GM21576 (cell line): ENCODE measurements at regions not wholly inside any gene's neighbourhood (a gene's known extent, or its start where the extent isn't known, plus 50 kb on each side); places are given as distances from the start of the nearest gene placed in this dataset.
"Not testable (repeated sequence)": the region's sequence is repeated elsewhere in the genome, so short reads cannot be mapped to it uniquely, and the experiment has no call there.

Experiments used
- ATAC-seq: cut with Tn5 transposase; IDR thresholded peaks from one replicate; pipeline ENCODE4 v1.9.1; 2021; ENCODE audit warnings: mild to moderate bottlenecking, moderate library complexity; ENCODE audit not compliant: unreplicated experiment

DNA sequence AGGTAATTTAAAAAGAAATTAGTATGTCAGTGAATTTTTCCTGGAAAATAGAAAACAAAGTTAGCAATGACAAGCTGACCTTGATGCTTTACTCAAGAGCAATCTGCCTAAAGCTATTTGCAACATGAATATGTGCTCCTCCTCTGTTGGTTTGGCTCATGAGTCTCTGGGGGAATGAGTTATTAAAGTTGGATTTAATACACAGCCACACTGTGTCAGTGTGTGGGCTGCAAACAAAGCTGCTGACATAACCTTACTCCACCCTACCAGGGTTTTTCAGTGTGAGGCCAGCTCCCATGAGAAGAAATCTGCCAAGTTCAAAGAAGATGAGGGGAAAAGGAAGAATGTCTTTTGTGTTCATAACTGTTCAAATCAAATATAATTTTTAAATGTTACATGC lies 280.5 kb downstream of the TLL1 start:
- no peak for ATAC-seq

DNA sequence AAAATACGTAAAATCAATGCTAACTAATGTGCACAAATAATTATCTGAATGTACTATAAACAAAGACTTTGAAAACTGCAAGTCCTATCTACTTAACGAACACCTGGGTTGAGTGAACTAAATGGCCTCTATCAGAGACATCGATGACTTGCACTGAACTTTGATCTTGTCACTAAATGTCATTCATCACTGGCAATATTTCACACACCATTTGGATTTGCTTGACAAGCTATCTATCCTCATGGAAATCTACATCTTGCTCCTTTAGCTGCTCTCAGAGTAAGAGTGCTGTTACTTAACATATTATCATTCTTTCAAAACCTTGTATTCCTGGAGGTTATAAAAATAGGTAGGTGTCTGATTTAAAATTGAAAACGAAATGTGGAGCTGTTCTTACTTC lies 289.3 kb downstream of the TLL1 start:
- no peak for ATAC-seq

DNA sequence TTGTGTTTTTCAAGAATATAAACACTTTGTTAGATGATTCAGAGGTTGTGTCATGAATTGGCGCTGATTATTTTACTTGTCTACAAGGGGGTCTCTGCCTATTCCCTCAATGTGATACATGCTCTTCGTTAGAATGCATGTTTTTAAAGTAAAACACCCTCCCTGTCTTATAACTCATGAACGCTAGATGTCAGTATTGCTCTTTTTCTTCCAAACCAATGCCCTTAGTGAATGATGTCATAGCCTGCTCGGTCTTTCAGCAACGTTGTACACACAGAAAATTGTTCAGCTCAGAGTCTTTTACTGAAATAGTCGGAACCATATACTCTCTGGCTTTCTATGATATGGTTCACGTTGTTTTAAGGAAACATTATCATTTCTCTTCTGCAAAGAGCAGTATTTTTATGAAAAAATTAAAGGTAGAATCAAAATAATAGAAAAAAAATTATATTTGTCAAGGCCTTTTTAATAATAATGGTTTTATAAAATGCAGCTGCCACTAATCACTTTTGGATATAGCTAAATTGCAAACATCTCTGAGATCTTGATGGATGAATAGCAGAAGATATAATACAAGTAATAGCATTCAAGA lies 292.9 kb downstream of the TLL1 start:
- ATAC-seq, result peak; percentile 99

DNA sequence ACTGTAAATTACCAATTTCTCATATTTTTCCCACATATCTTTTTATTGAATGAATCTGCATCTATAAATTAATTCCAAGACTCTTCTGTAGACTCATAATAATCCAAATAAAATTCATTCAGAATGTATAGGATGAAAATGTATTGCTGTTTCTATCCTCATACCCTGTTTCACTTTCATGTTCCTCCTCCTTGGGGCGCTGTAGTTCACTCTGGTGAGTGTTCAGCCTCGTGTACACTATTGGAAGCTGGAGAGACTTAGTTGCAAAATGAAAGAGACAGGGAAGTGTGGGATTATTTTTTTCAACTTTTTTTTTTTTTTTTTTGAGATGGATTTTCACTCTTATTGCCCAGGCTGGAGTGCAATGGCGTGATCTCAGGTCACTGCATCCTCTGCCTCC lies 296.1 kb downstream of the TLL1 start:
- ATAC-seq, result no peak

DNA sequence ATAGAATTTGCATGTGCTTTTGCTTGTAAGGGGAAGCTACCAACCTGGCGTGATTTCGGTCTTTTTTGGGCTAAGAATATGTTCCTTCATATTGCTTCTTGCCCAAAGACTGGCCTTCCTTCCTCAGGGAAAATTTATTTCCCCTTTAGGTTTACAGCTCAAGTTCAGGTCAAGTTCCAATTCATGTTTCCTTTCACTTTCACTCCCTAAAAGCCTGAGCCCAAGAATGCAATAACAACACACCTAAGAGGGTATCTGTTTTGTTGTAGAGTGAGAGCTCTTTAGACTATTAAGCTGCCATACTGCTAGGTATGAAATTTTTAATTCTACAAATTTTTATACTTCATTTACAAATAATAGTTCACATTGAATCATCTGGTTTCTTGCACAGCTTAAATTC lies 299.6 kb downstream of the TLL1 start:
- no peak for ATAC-seq

DNA sequence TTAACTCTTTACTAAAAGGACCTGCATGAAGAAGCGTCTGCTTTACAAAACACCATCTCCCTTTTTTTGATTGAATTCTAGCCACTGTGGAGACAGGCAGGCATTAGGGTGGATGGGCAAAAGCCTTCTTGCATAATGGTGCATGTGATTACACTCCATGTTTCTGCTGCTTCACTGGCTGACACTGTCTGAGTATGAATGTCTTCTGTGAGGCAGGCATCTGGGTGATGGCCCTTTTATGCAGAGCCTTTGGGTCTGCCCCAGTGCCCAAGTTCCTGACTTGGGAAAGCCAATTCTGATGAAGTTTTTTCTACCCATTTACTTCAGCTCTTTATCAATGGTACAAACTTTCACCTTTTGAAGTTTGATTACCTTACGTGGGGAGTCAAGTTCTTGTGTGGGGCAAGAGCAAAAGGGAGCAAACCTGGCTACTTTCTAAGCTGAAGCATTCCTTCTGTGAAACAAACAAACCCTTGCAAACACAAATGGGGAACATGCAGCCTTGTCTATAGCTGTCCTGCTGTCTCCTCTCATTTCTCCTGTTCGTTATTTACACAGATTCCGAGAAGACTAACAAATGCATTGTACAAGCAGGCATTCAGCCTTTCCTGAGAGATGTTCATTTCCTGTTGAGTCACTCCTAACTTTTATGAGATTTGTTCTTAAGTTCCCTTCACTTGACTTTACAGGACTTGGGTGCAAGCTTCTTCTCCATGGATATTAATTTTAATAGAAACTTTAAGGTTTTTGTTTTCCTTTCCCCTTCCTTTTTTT lies 301.9 kb downstream of the TLL1 start:
- ATAC-seq, result no peak

DNA sequence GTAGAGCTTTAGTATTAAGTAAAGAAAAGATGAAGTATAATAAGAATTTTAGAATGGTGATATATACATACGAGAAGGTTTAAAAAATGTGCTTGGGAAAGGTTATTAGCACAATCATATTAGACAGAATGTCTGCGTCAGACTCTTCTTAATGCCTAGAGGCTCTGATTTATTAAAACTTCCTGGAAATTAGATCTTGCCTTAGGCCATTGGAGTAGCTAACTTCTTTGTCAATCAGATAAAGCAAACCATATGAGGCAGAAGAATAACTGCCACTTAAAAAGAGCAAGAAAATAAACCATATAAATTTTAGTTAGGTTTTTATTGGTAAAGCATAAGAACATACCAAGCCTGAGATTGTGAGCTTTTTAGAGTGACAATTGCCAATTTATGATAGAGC lies 309.1 kb downstream of the TLL1 start:
- no peak for ATAC-seq

DNA sequence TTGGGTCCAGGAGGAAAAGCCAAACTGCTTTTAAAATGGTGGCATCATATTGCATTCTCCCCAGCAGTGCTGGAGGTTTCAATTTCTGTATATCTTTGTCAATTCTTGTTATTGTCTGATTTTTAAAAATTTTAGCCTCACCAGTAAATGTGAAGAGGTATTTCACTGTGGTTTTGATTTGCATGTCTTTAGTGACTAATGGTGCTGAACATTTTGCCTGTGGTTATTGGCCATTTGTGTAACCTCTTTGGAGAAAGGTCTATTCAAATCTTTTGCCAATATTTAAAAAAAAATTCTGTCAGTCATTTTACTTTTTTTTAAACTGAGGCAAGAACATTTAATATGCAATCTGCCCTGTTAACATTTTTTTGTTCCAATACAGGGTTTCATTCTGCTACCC lies 322.1 kb downstream of the TLL1 start:
- no peak for ATAC-seq

DNA sequence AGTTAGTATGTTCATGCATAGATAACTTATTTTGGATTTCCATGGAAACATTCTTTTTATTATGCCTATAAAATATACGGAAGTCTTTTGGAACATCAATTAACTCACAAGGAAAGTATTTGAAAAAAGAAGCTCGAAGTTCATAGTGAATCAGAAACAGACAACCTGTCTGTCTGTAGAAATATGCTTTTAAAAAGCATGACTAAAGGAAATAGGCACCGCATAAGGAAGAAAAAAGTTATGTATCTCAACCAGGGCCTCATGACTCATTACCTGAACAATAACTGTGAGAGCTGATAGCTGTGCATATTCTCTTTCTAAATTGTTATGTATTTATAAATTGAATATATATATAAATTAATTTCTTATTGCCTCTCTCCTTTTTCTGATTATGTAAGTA lies 324.1 kb downstream of the TLL1 start:
- no peak for ATAC-seq

DNA sequence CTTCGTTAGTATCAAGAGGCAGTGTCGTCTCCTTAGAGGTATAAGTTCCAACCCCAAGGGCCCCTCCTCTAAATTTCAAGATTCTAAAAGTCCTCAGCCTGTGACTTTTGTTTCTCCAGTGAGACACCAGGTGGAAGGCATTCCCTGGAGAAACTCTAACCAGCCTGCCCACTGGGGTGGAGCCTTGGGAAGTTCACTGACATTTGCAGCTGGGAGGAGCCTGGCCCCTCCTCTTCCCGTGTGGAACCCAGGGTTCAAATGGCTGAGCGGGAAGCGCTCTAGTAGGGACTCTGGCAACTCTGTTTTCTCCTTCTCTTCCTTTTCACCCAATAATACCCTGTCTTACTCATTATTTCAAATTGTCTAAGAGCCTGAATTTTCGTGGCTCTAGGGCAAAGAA lies 325.0 kb downstream of the TLL1 start:
- no peak for ATAC-seq

DNA sequence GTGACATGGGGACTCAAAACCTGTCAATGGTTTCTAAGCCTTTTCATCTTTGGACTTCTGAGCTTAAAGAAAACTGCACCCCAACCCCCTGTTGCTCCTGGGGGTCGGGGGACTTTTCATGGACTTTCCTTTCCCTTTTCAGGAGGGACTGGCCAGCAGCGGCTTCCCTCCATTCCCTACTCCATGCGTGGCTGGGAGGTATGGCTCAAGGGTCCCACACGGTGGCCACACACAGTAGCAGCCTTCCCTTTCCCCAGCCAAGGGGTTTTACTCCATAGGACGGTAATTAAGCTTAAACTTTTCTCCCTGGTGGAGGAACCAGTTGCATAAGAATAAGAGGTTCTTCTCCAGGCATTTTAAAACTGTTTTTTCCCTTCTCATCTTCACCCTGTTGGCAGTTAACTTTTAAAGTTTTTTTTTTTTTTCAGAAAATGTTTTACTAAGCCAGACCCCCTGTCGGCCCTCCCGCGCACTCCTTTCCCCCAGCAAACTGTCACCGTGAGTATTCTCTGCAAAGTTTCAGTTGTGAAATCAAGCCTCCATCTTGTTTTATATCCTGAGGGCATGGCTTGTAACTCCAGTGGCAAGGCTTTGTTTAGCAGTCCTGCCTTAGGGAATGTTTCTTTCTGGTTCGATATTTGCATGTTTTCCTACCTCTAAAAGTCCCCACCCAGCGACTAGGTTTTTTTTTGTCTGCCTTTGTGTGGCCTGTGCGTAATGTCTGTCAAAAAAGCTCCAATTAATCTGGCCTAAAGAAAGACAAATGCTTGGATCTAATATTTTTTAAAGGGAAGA lies 325.7 kb downstream of the TLL1 start:
- ATAC-seq, result no peak

DNA sequence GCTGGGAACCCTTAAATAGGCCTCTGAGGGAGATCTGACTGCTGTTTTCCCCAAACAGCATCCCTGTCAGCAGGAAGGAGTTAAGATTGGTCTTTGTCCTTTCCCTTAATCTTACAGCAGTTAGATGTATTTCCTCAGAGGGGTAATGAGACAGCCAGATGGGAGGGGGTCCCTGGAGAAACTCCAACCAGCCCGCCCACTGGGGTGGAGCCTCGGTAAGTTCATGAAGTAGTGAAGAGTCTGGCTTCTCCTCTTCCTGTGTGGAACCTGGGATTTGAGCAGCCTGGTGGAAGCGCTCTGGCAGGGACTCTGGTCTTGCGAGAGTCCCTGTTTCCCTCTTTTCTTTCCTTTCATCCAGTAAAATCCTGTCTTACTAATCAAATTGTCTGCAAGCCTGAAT lies 330.0 kb downstream of the TLL1 start:
- ATAC-seq, result no peak

DNA sequence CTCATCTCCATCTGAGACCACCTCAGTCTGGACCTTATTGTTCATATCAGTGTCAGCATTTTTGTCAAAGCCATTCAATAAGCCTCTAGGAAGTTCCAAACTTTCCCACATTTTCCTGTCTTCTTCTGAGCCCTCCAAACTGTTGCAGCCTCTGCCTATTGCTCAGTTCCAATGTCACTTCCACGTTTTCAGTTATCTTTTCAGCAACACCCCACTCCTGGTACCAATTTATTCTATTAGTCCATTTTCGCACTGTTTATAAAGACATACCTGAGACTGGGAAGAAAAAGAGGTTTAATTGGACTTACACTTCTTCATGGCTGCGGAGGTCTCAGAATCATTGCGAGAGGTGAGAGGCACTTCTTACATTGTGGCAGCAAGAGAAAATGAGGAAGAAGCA lies 339.3 kb downstream of the TLL1 start:
- not testable (repeated sequence) for ATAC-seq

DNA sequence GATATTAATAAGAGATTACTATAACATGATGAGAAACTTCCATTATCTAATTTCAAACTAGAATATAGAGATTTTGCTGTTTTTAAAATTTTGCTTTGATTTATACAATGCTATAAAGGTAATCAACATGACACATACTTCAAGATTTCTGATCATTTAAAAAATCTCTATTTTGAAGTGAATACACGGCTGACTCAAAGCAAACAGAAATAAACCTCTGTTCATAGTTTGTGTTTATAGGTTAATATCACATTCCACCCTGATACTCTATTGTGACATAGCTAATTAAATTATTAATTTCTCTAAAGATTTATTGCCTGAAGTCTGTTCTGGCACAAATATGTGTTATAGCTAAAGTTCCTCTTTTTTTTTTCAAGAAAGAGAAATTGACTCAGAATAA lies 349.2 kb downstream of the TLL1 start:
- ATAC-seq, result no peak

DNA sequence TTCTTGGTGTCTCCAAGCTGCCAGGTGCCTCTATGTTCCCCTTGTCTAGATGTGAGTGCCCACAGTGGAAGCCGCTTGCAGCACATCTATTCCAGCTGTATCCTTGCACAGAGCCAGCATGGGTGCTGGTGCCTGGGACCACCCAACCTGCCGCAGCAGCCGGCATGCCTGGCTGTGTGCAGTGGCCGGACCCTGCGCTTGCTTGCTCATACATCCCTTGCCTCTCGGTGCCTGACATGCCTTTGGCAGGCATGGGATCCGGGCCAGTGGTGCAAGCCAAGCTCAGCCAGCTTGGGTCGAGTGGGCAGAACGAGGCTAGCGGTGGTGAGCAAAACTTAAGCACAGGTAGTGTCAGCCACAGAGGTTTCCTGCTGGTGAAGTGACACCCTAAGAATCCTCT lies 355.1 kb downstream of the TLL1 start:
- no peak for ATAC-seq

DNA sequence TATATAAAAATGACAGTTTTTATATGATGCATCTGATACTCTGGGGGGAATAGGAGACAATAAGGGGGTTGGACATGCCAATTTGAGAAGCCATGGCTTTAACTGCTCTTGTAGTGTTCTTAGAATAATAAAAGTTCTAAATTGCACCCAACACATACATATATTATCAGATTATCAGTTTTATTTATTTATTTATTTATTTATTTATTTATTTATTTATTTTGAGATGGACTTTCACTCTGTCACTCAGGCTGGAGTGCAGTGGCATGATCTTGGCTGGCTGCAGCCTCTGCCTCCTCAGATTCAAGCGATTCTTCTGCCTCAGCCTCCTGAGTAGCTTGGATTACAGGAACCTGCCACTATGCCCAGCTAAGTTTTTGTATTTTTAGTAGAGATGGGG lies 356.8 kb downstream of the TLL1 start:
- ATAC-seq, result no peak

DNA sequence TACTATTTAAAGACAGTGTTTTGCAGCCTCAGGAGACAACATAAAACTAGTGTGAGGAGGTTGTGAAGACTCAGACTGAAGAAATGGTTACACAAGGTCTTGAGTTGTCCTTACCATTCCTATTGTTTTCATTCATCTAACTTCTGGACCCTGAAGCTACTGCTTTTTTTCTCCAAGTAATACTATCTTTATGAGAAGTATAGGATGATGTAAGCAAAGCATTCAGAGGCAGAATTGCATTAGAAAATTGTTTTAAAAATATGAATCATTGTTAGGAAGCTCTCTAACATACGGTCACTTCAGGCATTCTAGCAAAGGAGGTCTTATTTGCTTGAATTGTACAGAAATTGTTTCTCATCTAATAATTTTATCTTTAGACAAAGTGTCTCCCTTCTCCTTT lies 357.8 kb downstream of the TLL1 start:
- ATAC-seq, result no peak

DNA sequence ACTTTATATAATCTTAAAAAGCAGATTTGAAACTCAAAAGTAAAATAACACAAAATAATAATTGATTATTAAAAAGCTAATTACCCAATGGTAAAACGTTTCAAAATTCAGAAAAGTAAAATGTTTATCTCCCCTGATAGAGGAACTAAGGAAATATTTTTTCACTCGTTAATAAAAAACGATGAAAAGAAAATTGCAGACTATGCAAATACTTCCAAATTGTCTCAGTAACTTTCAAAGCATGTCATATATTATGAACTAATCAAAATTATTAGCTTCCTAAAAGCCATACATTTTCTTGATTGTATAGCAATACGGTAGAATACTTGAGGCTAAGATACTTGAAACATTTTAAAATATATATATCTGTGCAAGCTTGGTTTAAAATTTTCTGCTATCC lies 366.3 kb downstream of the TLL1 start:
- no peak for ATAC-seq

DNA sequence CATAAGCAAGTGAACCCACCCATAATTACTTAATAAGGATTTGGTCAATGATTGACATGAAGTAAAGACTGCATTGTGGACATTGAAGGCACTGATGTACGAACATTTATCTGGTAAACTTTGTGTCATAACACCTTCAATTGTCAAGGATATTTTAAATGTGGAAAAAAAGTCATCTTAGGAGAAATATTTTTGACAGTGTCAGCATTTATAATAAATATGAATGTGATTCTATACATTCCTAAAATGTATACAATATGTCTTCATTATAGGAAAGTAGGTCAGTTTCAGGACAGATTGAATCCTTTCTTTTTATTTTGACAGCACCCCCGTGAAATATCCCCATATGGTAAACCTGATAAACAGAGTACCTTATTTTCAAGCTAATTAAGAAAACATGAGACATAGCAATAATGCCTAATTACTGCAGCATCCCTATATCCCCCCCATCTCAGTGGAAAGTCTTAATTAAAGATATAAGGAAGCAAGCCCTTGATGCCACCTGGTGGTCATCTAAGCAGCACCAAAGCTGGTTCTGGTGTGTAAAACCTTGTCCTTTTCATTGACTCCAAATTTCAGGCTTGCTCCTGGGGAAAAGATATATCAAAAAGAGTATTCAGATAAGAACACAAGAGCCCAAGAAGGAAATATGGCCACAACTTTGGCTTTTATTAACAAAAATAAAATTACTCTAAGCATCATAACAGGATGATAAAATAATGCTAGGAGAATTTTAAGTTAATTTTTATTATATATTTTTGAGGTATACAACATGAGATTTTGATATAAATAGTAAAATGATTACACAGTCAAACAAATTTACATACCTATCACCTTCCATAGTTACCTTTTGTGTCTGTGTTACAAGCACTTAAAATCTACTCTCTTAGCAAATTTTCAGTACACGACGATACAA lies 379.7 kb downstream of the TLL1 start:
- ATAC-seq, result no peak

DNA sequence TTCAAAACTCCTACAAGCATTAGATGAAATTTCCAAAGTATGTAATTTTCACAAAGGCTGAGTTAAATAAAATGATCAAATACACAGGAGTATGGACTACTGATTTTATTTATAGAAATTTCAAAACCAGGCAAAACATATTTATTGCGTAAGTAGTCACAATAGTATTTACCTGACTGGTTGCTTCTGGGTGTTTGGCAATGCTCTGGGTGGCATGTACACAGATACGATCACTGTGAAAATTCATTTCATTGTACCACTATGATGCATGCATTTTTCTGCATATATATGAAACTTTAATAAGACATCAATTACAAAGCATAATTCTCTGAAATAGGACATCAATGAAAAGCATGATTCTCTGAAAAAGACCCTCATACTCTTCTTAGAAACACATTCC lies 384.2 kb downstream of the TLL1 start:
- no peak for ATAC-seq

DNA sequence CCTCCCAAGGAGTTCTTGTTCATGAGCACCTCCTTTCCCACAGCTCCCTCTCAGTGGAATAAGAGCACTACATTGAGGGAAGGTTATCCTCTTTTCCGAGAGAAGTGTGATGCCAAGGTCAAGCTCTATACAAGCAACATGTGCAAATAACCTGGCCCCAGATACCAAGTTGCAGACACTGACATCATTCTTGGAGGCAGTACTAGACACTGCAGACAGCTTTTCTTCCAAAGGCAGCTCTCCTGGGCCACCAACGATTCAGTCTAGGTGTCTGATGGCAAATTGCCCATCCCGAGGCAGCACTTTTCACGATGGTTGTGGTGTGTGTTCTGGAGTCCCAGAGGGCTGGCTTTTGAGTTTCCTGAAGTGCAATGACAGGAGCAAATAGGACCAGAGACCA lies 384.9 kb downstream of the TLL1 start:
- ATAC-seq, result no peak
